HEK293 (cell line): ENCODE measurements at regions not wholly inside any gene's neighbourhood (a gene's known extent, or its start where the extent isn't known, plus 50 kb on each side); places are given as distances from the start of the nearest gene placed in this dataset.

ENCODE experiments used
- CTCF ChIA-PET: fragments of 350-600 bp; formaldehyde crosslinking; extraction: SDS; loops from one replicate; lab custom pipeline; 2021; ENCODE audit warnings: antibody characterized with exemption; lab: Yijun Ruan, JAX
- POLR2A ChIA-PET: fragments of 300-600 bp; formaldehyde crosslinking; extraction: SDS; loops from one replicate; lab custom pipeline; 2020; ENCODE audit warnings: antibody characterized with exemption, inconsistent platforms; lab: Yijun Ruan, JAX
- H3K27ac ChIP-seq: fragments of 200-500 bp; sonication (Bioruptor generic); 2 replicates; pipeline ENCODE4 v1.5.1; 2014; ENCODE audit warnings: low read depth, low read length, control low read depth, inconsistent platforms; ENCODE audit errors: extremely low read depth
- H3K36me3 ChIP-seq, 2 experiments: fragments of 200-500 bp in 1 of 2; sonication (Bioruptor generic) in 1 of 2; 1 replicate in 1 of 2; 2 replicates in 1 of 2; pipeline ENCODE4 v1.5.1; 2014 to 2017; ENCODE audit warnings: inconsistent platforms in 2 of 2, low read length in 2 of 2; ENCODE audit not compliant: control insufficient read depth in 2 of 2, insufficient read depth in 1 of 2
- H3K4me1 ChIP-seq: fragments of 200-500 bp; sonication (Bioruptor generic); 2 replicates; pipeline ENCODE4 v1.5.1; 2014; ENCODE audit warnings: mild to moderate bottlenecking, low read length, inconsistent platforms; ENCODE audit not compliant: control insufficient read depth, insufficient read depth
- H3K4me3 ChIP-seq: 2 replicates; pipeline ENCODE4 v1.5.1; 2011; ENCODE audit warnings: low read depth, mild to moderate bottlenecking, control low read depth, low read length, moderate library complexity
- H3K9me3 ChIP-seq: fragments of 200-500 bp; sonication (Bioruptor generic); 2 replicates; pipeline ENCODE4 v1.5.1; 2014; ENCODE audit warnings: low read depth, low read length, inconsistent platforms; ENCODE audit not compliant: control insufficient read depth, insufficient read depth
- EGR2 ChIP-seq: fragments of 450-650 bp; formaldehyde crosslinking; IDR thresholded peaks from 2 replicates; pipeline ENCODE4 v1.5.1; 2016; ENCODE audit warnings: low read depth, missing biosample characterization, missing genetic modification characterization
- ELK4 ChIP-seq: IDR thresholded peaks from 2 replicates; pipeline ENCODE4 v1.6.1; 2011; ENCODE audit warnings: mild to moderate bottlenecking, low read depth, low read length, borderline replicate concordance
- HOXA7 ChIP-seq: sonication (generic); formaldehyde crosslinking; IDR thresholded peaks from 2 replicates; pipeline ENCODE4 v1.8.1; 2022; ENCODE audit warnings: missing genetic modification reagents, borderline replicate concordance
- IKZF3 ChIP-seq: fragments of 450-650 bp; IDR thresholded peaks from 2 replicates; pipeline ENCODE4 v1.5.0; 2018; ENCODE audit warnings: missing biosample characterization, mild to moderate bottlenecking, missing genetic modification characterization, moderate library complexity
- OVOL3 ChIP-seq: fragments of 450-650 bp; formaldehyde crosslinking; IDR thresholded peaks from 2 replicates; pipeline ENCODE4 v1.5.1; 2016; ENCODE audit warnings: missing biosample characterization, missing genetic modification characterization
- SETDB1 ChIP-seq: IDR thresholded peaks from one replicate; pipeline ENCODE4 v1.6.1; 2017; ENCODE audit warnings: mild to moderate bottlenecking, low read length, moderate library complexity, mixed read lengths; ENCODE audit not compliant: insufficient read length
- SP3 ChIP-seq: fragments of 450-650 bp; formaldehyde crosslinking; IDR thresholded peaks from 2 replicates; pipeline ENCODE4 v1.5.1; 2016; ENCODE audit warnings: missing biosample characterization, missing genetic modification characterization
- ZBTB7A ChIP-seq: fragments of 450-650 bp; formaldehyde crosslinking; IDR thresholded peaks from 2 replicates; pipeline ENCODE4 v1.5.1; 2016; ENCODE audit warnings: low read depth, missing biosample characterization, missing genetic modification characterization
- ZFP3 ChIP-seq: fragments of 450-650 bp; formaldehyde crosslinking; IDR thresholded peaks from 2 replicates; pipeline ENCODE4 v1.5.1; 2016; ENCODE audit warnings: low read depth, missing biosample characterization, missing genetic modification characterization
- ZNF10 ChIP-seq: fragments of 450-650 bp; formaldehyde crosslinking; IDR thresholded peaks from 2 replicates; pipeline ENCODE4 v1.5.1; 2017; ENCODE audit warnings: missing biosample characterization, missing genetic modification characterization
- ZNF223 ChIP-seq: fragments of 450-650 bp; formaldehyde crosslinking; IDR thresholded peaks from 2 replicates; pipeline ENCODE4 v1.5.1; 2016; ENCODE audit warnings: missing biosample characterization, missing genetic modification characterization
- ZNF248 ChIP-seq: fragments of 450-650 bp; formaldehyde crosslinking; IDR thresholded peaks from 2 replicates; pipeline ENCODE4 v1.5.1; 2017; ENCODE audit warnings: missing biosample characterization, missing genetic modification characterization
- ZNF37A ChIP-seq: fragments of 450-650 bp; IDR thresholded peaks from 2 replicates; pipeline ENCODE4 v1.5.1; 2018; ENCODE audit warnings: missing biosample characterization, missing genetic modification characterization
- ZNF391 ChIP-seq: fragments of 450-650 bp; formaldehyde crosslinking; IDR thresholded peaks from 2 replicates; pipeline ENCODE4 v1.5.1; 2016; ENCODE audit warnings: low read depth, missing biosample characterization, missing genetic modification characterization, borderline replicate concordance
- ZNF394 ChIP-seq: fragments of 450-650 bp; formaldehyde crosslinking; IDR thresholded peaks from 2 replicates; pipeline ENCODE4 v1.5.1; 2016; ENCODE audit warnings: missing biosample characterization, missing genetic modification characterization, mild to moderate bottlenecking, moderate library complexity, borderline replicate concordance
- ZNF488 ChIP-seq: fragments of 450-650 bp; formaldehyde crosslinking; IDR thresholded peaks from 2 replicates; pipeline ENCODE4 v1.5.1; 2016; ENCODE audit warnings: missing biosample characterization, missing genetic modification characterization
- ZNF514 ChIP-seq: fragments of 450-650 bp; formaldehyde crosslinking; IDR thresholded peaks from 2 replicates; pipeline ENCODE4 v1.5.1; 2016; ENCODE audit warnings: missing biosample characterization, missing genetic modification characterization
- ZNF518A ChIP-seq: fragments of 450-650 bp; formaldehyde crosslinking; conservative IDR thresholded peaks from 2 replicates; pipeline ENCODE4 v1.5.1; 2016; ENCODE audit warnings: low read depth, missing biosample characterization, missing genetic modification characterization
- ZNF555 ChIP-seq: fragments of 450-650 bp; formaldehyde crosslinking; conservative IDR thresholded peaks from 2 replicates; pipeline ENCODE4 v1.5.1; 2017; ENCODE audit warnings: missing biosample characterization, mild to moderate bottlenecking, missing genetic modification characterization, inconsistent platforms
- ZNF623 ChIP-seq: fragments of 450-650 bp; formaldehyde crosslinking; IDR thresholded peaks from 2 replicates; pipeline ENCODE4 v1.5.1; 2016; ENCODE audit warnings: missing biosample characterization, missing genetic modification characterization
- ZNF654 ChIP-seq: fragments of 450-650 bp; formaldehyde crosslinking; IDR thresholded peaks from 2 replicates; pipeline ENCODE4 v1.5.1; 2016; ENCODE audit warnings: low read depth, missing biosample characterization, missing genetic modification characterization
- ZNF660 ChIP-seq: fragments of 450-650 bp; IDR thresholded peaks from 2 replicates; pipeline ENCODE4 v1.5.1; 2018; ENCODE audit warnings: missing biosample characterization, mild to moderate bottlenecking, missing genetic modification characterization
- ZSCAN23 ChIP-seq: fragments of 450-650 bp; formaldehyde crosslinking; IDR thresholded peaks from 2 replicates; pipeline ENCODE4 v1.5.1; 2016; ENCODE audit warnings: missing biosample characterization, missing genetic modification characterization
- TF ChIP-seq, protein P1 (sequence below): fragments of 450-650 bp; formaldehyde crosslinking; IDR thresholded peaks from 2 replicates; pipeline ENCODE4 v1.5.1; 2016; ENCODE audit warnings: missing biosample characterization, missing genetic modification characterization

DNA sequence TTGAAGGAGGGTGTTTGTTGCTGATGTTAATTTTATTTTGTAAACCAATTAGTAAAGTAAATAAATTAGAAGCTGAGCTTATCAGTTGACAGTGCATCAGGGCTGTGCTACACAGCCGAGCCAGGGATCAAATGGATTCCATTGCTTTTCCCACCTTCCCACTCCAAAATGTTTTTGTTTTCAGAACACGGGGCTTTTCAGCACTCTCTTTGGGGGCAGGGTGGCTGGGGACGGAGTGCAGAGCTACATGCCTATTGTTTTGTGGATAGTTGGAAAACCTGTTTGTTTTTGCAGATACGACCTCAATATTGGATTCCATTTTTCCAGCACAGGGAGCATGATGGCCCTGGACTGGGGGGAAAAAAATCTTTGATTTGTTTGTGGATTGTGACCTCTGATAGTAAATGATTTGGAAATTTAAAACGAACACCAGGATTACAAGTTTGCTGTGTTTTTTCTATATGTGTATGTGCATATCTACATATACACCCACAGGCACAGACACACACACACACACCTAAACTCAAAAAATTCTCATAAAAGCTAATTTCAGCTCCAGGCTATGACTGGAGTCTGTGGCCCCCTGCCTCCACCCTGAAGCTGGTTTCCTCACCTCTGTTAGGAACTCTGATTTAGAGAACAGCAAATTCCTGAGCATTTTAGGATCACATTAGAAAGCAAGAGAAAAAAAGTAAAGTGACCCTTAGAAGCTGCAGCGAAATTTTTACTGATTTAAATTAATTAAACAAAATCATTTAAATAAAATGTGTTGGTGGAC lies 371.7 kb upstream of the IRX2 start:
- ChIA-PET POLR2A (no interaction called here), CTCF (no interaction called here)
- H3K9me3 ChIP-seq: no peaks in the 10 kb centered on the region
- H3K27ac ChIP-seq: no peak overlapping the region
- TF ChIP-seq ZNF518A (tag by site-specific recombination) (no peak), ZNF248 (tag by site-specific recombination) (no peak), ELK4 (no peak), OVOL3 (tag by site-specific recombination) (no peak), ZNF514 (tag by site-specific recombination) (no peak), ZNF394 (tag by site-specific recombination) (no peak), ZSCAN23 (tag by site-specific recombination) (no peak), ZNF488 (tag by site-specific recombination) (no peak), ZNF555 (tag by site-specific recombination) (no peak), ZNF10 (no peak), ZNF623 (tag by site-specific recombination) (no peak), ZNF654 (tag by site-specific recombination) (no peak), ZNF223 (tag by site-specific recombination) (no peak), ZFP3 (tag by site-specific recombination) (no peak)
- TF ChIP-seq, protein P1, sequence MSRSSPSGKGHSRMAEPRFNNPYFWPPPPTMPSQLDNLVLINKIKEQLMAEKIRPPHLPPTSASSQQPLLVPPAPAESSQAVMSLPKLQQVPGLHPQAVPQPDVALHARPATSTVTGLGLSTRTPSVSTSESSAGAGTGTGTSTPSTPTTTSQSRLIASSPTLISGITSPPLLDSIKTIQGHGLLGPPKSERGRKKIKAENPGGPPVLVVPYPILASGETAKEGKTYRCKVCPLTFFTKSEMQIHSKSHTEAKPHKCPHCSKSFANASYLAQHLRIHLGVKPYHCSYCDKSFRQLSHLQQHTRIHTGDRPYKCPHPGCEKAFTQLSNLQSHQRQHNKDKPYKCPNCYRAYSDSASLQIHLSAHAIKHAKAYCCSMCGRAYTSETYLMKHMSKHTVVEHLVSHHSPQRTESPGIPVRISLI (tag by site-specific recombination): no peak
- no peaks in the 10 kb centered on the region for H3K4me1 ChIP-seq
- no peaks in the 10 kb centered on the region for H3K36me3 ChIP-seq
- H3K4me3 ChIP-seq: no peak overlapping the region

- ChIA-PET CTCF (no interaction called here), POLR2A (no interaction called here)
- Histone ChIP-seq H3K4me3 (no peak overlapping the region), H3K27ac (no peak overlapping the region), H3K9me3 (no peaks in the 10 kb centered on the region), H3K4me1 (no peaks in the 10 kb centered on the region), H3K36me3 (no peaks in the 10 kb centered on the region)
- TF ChIP-seq IKZF3 (no peak), ZBTB7A (tag by site-specific recombination) (no peak), HOXA7 (CRISPR knock-in tag) (no peak), SETDB1 (no peak), SP3 (tag by site-specific recombination) (no peak), ZNF37A (tag by site-specific recombination) (no peak), EGR2 (no peak), ZNF660 (tag by site-specific recombination) (no peak), ZNF391 (tag by site-specific recombination) (no peak)
- TF ChIP-seq, protein P1 (tag by site-specific recombination): no peak
These were observed 370.7 kb upstream of the IRX2 start for GRCh38 chr5:3122216-3122615.
